ENCODE measurements at regions not wholly inside any gene's neighbourhood (a gene's known extent, or its start where the extent isn't known, plus 50 kb on each side); places are given as distances from the start of the nearest gene placed in this dataset.

DNA sequence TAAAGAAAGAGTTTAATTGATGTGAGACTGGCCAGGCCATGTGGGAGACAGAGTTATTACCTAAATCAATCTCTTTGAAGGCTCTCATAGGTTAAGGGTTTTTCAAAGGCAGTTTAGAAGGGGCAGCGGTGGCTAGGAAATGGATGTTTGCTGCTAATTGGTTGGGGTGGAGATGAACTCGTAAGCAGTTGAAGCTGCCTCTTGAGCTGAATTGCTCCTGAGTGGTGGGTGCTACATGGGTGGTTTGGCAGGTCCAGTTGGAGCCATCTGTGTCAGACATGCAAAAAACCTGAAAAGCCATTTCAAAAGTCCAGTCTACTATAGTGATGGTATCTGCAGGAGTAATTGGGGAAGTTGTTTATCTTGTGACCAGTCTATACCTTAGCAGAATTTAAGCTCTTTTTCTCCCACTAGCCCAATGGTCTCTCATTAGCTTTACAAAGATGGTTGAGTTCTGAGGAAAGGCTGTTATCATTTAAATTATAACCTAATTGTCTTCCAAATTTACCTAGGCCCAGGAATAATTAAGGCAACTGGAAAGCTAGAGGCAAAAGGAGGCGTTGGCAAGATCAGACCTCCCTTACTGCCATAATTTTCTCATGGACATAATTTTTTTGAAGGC lies 762.4 kb upstream of the FRG1 start:
- Mint-ChIP-seq H3K27me3 (ENCODE audit: low read depth) (peaks cover 4% of the 10 kb centered on the region), H3K9me3 (no peaks in the 10 kb centered on the region), H3K27ac (no peak overlapping the region), H3K4me1 (no peaks in the 10 kb centered on the region), H3K36me3 (no peaks in the 10 kb centered on the region), H3K4me3 (no peak overlapping the region)
- TF ChIP-seq, protein P1, sequence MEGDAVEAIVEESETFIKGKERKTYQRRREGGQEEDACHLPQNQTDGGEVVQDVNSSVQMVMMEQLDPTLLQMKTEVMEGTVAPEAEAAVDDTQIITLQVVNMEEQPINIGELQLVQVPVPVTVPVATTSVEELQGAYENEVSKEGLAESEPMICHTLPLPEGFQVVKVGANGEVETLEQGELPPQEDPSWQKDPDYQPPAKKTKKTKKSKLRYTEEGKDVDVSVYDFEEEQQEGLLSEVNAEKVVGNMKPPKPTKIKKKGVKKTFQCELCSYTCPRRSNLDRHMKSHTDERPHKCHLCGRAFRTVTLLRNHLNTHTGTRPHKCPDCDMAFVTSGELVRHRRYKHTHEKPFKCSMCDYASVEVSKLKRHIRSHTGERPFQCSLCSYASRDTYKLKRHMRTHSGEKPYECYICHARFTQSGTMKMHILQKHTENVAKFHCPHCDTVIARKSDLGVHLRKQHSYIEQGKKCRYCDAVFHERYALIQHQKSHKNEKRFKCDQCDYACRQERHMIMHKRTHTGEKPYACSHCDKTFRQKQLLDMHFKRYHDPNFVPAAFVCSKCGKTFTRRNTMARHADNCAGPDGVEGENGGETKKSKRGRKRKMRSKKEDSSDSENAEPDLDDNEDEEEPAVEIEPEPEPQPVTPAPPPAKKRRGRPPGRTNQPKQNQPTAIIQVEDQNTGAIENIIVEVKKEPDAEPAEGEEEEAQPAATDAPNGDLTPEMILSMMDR (IDR thresholded peaks at IDR 0.05; ENCODE audit: unreplicated experiment) = no peak
- DNase-seq (ENCODE audit: low spot score in 2 of 2, unreplicated experiment in 2 of 2) = no peak

DNA sequence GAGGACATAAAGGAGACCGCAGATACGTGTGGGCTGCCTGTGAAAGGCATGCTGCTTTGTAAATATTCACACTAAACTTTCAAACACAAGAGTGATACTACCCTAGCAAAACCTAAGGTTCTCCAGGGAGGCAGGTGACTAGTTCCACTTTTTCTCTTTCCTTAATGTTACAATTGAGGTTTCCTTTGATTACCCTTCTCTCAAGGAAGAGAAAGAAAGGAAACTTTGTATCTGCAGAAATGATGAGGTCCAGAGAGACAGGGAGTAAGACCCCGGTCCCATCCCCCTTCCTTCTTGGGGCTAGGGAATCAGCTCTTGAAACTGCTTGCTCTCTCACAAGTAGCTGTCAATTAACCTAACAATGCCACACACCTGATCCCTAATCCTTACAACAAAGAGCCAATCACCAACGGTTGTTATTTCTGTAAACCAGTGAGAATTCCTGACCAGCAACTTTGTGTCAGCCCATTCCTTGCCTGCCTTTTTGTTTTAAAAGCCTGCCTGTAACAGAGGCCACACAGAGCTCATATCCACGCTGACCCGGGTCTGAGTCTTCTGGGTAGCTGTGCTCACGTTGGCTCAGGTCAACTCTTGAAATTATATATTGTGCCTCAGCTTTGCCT lies 754.8 kb upstream of the FRG1 start:
- Mint-ChIP-seq H3K36me3 (no peaks in the 10 kb centered on the region), H3K27me3 (ENCODE audit: low read depth) (peaks cover 2% of the 10 kb centered on the region), H3K27ac (no peak overlapping the region), H3K9me3 (peaks cover 16% of the 10 kb centered on the region), H3K4me1 (no peaks in the 10 kb centered on the region), H3K4me3 (no peak overlapping the region)
- TF ChIP-seq, protein P1 (IDR thresholded peaks at IDR 0.05; ENCODE audit: unreplicated experiment) = no peak
- DNase-seq (ENCODE audit: low spot score in 2 of 2, unreplicated experiment in 2 of 2) = no peak

DNA sequence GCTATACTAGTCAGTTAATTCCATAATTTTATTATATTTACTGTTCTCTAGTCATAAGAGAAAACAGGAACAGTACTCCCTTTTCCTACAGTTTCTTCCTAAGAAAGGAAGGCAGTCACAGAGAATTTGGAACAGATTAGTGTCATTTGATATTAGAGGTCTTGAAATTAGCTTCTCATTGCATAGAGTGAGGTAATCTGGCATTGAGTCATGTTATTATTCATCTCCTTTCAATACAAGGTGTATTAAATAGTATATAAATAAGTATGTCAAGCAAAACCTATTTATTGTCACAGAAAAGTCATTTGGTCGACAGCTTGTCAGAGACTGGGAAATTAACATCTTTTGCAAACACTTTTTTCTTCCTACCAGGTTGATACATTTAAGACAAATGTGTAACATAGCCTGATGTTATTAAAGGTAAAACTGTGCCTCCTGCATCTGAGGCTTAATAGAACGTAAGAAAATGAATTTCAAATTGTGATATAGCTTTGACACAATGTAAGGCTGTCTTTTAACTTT lies 753.1 kb upstream of the FRG1 start:
- peaks cover 3% of the 10 kb centered on the region for H3K27me3 Mint-ChIP-seq (ENCODE audit: low read depth)
- no peaks in the 10 kb centered on the region for H3K4me1 Mint-ChIP-seq
- no peaks in the 10 kb centered on the region for H3K36me3 Mint-ChIP-seq
- TF ChIP-seq, protein P1 (IDR thresholded peaks at IDR 0.05; ENCODE audit: unreplicated experiment) = no peak
- no peak for DNase-seq (ENCODE audit: low spot score in 2 of 2, unreplicated experiment in 2 of 2)
- H3K4me3 Mint-ChIP-seq = no peak overlapping the region
- H3K27ac Mint-ChIP-seq = no peak overlapping the region
- H3K9me3 Mint-ChIP-seq = peaks cover 27% of the 10 kb centered on the region

DNA sequence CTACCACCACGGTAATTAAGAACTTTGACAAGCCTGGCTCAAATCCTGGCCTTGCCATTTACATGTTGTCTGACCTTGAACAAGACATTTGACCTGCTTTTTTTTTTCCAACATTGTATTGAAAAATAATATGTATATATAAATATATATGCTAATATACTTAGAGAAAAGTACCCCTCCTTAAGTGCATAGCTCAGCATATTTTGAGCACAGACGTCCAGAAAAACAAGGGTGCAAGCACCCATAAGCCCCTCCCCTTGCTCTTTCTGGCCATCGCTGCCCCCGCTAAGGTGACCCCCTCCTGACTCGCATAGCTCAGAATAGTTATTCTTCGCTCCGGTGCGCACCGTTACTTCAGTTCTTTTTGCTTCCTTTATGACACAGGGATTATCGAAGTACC lies 742.0 kb upstream of the FRG1 start:
- no peak overlapping the region for H3K27ac Mint-ChIP-seq
- TF ChIP-seq, protein P1 (IDR thresholded peaks at IDR 0.05; ENCODE audit: unreplicated experiment) = no peak
- H3K9me3 Mint-ChIP-seq = peaks cover 1% of the 10 kb centered on the region

DNA sequence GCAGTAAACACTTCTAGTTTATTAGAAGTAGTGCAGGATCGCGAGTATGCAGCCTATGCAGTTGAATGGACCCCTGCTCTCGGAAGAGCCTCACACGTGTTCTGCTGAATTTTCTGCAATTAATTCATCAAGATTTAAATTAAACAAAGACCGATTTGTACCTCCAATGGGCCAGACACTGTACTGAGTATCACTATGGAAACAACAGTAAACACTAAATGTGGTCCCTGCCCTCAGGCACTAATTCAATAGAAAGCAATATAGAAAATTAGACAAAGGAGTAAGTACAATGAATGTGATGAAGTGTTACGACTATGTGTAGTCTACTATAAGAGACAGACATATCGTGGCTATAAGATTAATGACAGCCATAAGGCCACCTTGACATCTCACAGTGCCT lies 740.3 kb upstream of the FRG1 start:
- TF ChIP-seq, protein P1 (IDR thresholded peaks at IDR 0.05; ENCODE audit: unreplicated experiment) = no peak
- DNase-seq (ENCODE audit: low spot score in 2 of 2, unreplicated experiment in 2 of 2) = no peak

More for the DNA sequence above, 742.0 kb upstream of the FRG1 start:
- no peak for DNase-seq (ENCODE audit: low spot score in 2 of 2, unreplicated experiment in 2 of 2)
- no peak overlapping the region for H3K4me3 Mint-ChIP-seq
- H3K36me3 Mint-ChIP-seq = no peaks in the 10 kb centered on the region
- peaks cover 12% of the 10 kb centered on the region for H3K4me1 Mint-ChIP-seq
- H3K27me3 Mint-ChIP-seq (ENCODE audit: low read depth) = peaks cover 55% of the 10 kb centered on the region

More for the DNA sequence above, 740.3 kb upstream of the FRG1 start:
- Mint-ChIP-seq H3K36me3 (no peaks in the 10 kb centered on the region), H3K4me1 (peaks cover 16% of the 10 kb centered on the region), H3K4me3 (no peak overlapping the region), H3K27me3 (ENCODE audit: low read depth) (peaks cover 59% of the 10 kb centered on the region), H3K9me3 (no peaks in the 10 kb centered on the region), H3K27ac (no peak overlapping the region)
